Mesendoderm (in vitro differentiated cells): ENCODE measurements at regions not wholly inside any gene's neighbourhood (a gene's known extent, or its start where the extent isn't known, plus 50 kb on each side); places are given as distances from the start of the nearest gene placed in this dataset.

Experiments
- DNase-seq: peaks from one replicate; pipeline ENCODE4 v3.0.0; 2013
- H2AK5ac ChIP-seq: 2 replicates; pipeline ENCODE4 v1.6.1; 2013; ENCODE audit warnings: low read length, inconsistent platforms
- H2BK120ac ChIP-seq: 2 replicates; pipeline ENCODE4 v1.6.1; 2013; ENCODE audit warnings: low read depth, mild to moderate bottlenecking, low read length, moderate library complexity, mixed read lengths
- H2BK15ac ChIP-seq: replicated peaks from 2 replicates; pipeline ENCODE4 v1.6.1; 2013; ENCODE audit warnings: low read depth, mild to moderate bottlenecking, moderate library complexity
- H2BK5ac ChIP-seq: 2 replicates; pipeline ENCODE4 v1.6.1; 2013; ENCODE audit warnings: low read length, inconsistent platforms
- H3K18ac ChIP-seq: 2 replicates; pipeline ENCODE4 v1.6.1; 2013; ENCODE audit warnings: mild to moderate bottlenecking, low read length, mixed read lengths
- H3K23ac ChIP-seq: one replicate; pipeline ENCODE4 v1.6.1; 2013; ENCODE audit warnings: low read length
- H3K27ac ChIP-seq: 2 replicates; pipeline ENCODE4 v1.5.1; 2013; ENCODE audit warnings: low read depth, mild to moderate bottlenecking, inconsistent platforms, low read length, moderate library complexity
- H3K27me3 ChIP-seq: 2 replicates; pipeline ENCODE4 v1.6.1; 2013; ENCODE audit warnings: low read length, control low read depth, mild to moderate bottlenecking, inconsistent platforms; ENCODE audit not compliant: insufficient read depth, poor library complexity
- H3K36me3 ChIP-seq: 2 replicates; pipeline ENCODE4 v1.6.1; 2013; ENCODE audit warnings: low read length, inconsistent platforms; ENCODE audit not compliant: control insufficient read depth, insufficient read depth
- H3K4ac ChIP-seq: one replicate; pipeline ENCODE4 v1.6.1; 2013; ENCODE audit warnings: low read depth, mild to moderate bottlenecking, low read length, moderate library complexity
- H3K4me1 ChIP-seq: 2 replicates; pipeline ENCODE4 v1.6.1; 2013; ENCODE audit warnings: low read depth, low read length, inconsistent platforms; ENCODE audit not compliant: control insufficient read depth
- H3K4me2 ChIP-seq: 2 replicates; pipeline ENCODE4 v1.6.1; 2013; ENCODE audit warnings: low read length
- H3K4me3 ChIP-seq: 2 replicates; pipeline ENCODE4 v1.5.1; 2013; ENCODE audit warnings: mild to moderate bottlenecking, low read length
- H3K56ac ChIP-seq: one replicate; pipeline ENCODE4 v1.6.1; 2013; ENCODE audit warnings: low read length
- H3K79me1 ChIP-seq: 2 replicates; pipeline ENCODE4 v1.6.1; 2013; ENCODE audit warnings: low read length, inconsistent platforms
- H3K79me2 ChIP-seq: 2 replicates; pipeline ENCODE4 v1.6.1; 2013; ENCODE audit warnings: mild to moderate bottlenecking, low read length; ENCODE audit not compliant: control insufficient read depth, insufficient read depth
- H3K9ac ChIP-seq: 2 replicates; pipeline ENCODE4 v1.6.1; 2013; ENCODE audit warnings: low read length, inconsistent platforms
- H4K5ac ChIP-seq: one replicate; pipeline ENCODE4 v1.6.1; 2013; ENCODE audit warnings: low read length
- H4K8ac ChIP-seq: one replicate; pipeline ENCODE4 v1.6.1; 2013; ENCODE audit warnings: low read depth, mild to moderate bottlenecking, control low read depth, low read length, moderate library complexity
- WGBS: extraction: QIAGEN DNeasy Blood & Tissue Kit; methylation state at CpG from one replicate; pipeline ENCODE4 v1.1.7; 2013; ENCODE audit warnings: low lambda C conversion rate, missing lambda C conversion rate; ENCODE audit not compliant: insufficient coverage; ENCODE audit errors: extremely low coverage; 5-methylcytosine and 5-hydroxymethylcytosine counted together

DNA sequence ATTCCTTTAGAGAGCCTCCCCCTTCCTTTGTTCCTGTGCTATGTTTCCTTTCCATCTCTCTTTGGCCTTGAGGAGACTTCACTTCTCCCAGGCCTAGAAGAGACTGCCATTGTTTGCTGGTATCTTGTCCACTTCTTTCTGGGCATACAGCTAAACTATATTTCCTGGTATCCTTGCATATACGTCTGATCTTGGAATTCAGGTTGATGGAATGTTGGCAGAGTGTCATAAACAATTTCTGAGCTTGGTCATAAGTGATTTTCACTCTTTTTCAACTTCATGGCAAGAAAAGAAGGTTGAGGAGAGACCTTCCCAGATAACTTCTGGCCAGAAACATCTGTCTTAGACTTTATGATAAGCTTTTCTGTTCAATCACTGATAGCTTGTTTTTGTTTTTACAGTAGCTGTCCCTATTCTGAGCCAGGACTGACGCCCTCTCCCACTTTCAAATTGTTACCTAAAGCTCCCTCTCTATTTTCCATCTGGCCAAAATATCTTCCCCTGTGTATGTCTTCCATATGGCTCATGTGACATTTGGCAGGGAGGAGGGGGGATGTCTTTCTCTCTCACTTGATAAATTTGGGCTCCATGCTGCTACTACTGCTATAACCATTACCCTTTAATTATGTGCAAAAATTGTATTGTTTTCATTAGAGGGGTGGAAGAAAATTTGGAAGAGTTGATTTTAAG lies 457.0 kb downstream of the ADAMTS20 start:
- no peak overlapping the region for H3K56ac ChIP-seq
- no peak overlapping the region for H4K8ac ChIP-seq
- H3K18ac ChIP-seq, result no peak overlapping the region
- H3K36me3 ChIP-seq, result no peaks in the 10 kb centered on the region
- no CpG with 5 or more reads among the region's 2 CpGs for WGBS
- H4K5ac ChIP-seq, result no peak overlapping the region
- H2AK5ac ChIP-seq, result no peak overlapping the region
- H2BK15ac ChIP-seq, result no peak overlapping the region
- H3K23ac ChIP-seq, result no peak overlapping the region
- no peak overlapping the region for H2BK120ac ChIP-seq
- H3K79me2 ChIP-seq, result no peaks in the 10 kb centered on the region
- no peak for DNase-seq
- no peak overlapping the region for H2BK5ac ChIP-seq
- H3K4me3 ChIP-seq, result no peak overlapping the region
- H3K4me2 ChIP-seq, result no peak overlapping the region
- H3K4ac ChIP-seq, result no peak overlapping the region
- H3K27me3 ChIP-seq, result no peaks in the 10 kb centered on the region
- no peak overlapping the region for H3K9ac ChIP-seq
- H3K27ac ChIP-seq, result no peak overlapping the region
- H3K4me1 ChIP-seq, result no peaks in the 10 kb centered on the region
- no peaks in the 10 kb centered on the region for H3K79me1 ChIP-seq

DNA sequence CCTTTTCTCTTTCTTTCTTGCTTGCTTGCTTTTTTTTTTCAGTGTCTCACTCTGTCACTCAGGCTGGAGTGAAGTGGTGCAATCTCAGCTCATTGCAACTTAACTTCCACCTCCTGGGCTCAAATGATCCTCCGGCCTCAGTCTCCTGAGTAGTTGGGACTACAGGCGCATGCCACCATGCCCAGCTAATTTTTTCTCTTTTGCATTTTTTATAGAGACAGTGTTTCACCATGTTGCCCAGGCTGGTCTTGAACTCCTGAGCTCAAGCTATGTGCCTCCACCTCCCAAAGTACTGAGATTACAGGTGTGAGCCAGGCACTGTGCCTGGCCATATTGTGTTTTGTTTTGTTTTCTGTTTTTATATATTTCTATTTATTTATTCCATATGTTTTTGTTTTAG lies 461.0 kb downstream of the ADAMTS20 start:
- no peak overlapping the region for H2BK5ac ChIP-seq
- no peak overlapping the region for H3K4me2 ChIP-seq

DNA sequence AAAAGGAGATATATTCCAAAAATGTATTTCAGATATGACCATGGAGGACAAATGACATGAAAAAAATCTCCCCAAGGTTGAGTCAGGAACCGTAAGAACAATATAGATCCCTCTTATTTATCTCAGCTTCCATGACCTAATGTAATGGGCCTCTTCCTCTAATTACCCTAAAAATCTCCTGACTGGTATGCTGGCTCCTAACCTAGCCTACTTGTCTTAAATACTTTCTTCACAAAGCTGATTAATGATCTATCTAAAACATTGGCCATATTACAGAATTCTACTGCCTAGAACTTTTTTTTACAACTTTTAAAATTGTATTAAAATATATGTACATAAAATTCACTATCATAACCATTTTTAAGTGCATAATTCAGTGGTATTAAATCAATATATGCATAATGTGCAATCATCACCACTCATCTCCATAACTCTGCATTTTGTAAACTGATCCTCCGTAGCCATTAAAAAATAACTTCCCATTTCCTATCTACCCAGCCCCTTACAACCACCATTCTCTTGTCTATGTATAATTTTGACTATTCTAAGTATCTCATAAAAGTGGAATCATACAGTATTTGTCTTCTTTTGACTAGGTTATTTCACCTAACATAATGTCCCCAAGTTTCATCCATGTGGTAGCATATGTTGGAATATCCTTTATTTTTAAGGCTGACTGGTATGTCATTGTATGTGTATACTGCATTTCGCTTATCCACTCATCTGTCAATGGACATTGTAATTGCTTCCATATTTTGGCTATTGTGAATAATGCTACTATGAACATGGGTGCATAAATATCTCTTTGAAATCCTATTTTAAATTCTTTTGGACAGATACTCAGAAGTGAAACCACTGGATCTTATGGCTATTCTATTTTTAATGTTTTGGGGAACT lies 464.6 kb downstream of the ADAMTS20 start:
- Histone ChIP-seq H4K5ac (no peak overlapping the region), H3K79me1 (no peaks in the 10 kb centered on the region)
- WGBS, result no CpG with 5 or more reads among the region's 3 CpGs

More for the DNA sequence above, 461.0 kb downstream of the ADAMTS20 start:
- Histone ChIP-seq H3K36me3 (no peaks in the 10 kb centered on the region), H3K79me2 (no peaks in the 10 kb centered on the region), H3K4me1 (no peaks in the 10 kb centered on the region), H3K9ac (no peak overlapping the region), H3K4me3 (no peak overlapping the region), H3K79me1 (no peaks in the 10 kb centered on the region), H3K23ac (no peak overlapping the region), H4K8ac (no peak overlapping the region), H4K5ac (no peak overlapping the region), H3K4ac (no peak overlapping the region), H2BK120ac (no peak overlapping the region), H3K18ac (peak overlapping the region; percentile 60), H3K27ac (no peak overlapping the region), H2BK15ac (no peak overlapping the region), H3K27me3 (no peaks in the 10 kb centered on the region), H2AK5ac (no peak overlapping the region), H3K56ac (no peak overlapping the region)
- no CpG with 5 or more reads among the region's 2 CpGs for WGBS
- no peak for DNase-seq

DNA sequence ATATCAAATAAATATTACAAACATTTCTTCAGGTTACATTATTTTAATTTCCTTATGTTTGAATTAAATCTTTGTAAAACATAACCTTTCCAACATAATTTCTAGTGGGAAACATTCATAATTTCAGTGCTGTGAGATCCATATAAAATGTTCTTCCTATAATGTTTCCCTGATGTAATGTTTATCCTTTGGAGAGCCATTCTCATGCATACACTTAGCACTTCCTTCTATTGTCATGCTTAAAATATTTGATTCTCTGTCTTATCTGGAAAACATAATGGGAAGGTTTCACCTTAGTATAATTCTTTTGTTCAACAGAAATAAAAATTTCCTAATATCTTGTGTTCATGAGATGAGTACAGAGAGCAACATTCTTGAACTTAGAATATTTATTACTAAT lies 472.5 kb downstream of the ADAMTS20 start:
- no peak for DNase-seq
- Histone ChIP-seq H3K4me3 (no peak overlapping the region), H3K56ac (no peak overlapping the region), H3K23ac (no peak overlapping the region), H2BK15ac (no peak overlapping the region), H3K36me3 (no peaks in the 10 kb centered on the region), H3K4me2 (no peak overlapping the region), H3K4ac (no peak overlapping the region), H3K27ac (no peak overlapping the region), H4K8ac (no peak overlapping the region), H3K9ac (no peak overlapping the region), H3K18ac (no peak overlapping the region), H3K4me1 (no peaks in the 10 kb centered on the region), H4K5ac (no peak overlapping the region), H2AK5ac (no peak overlapping the region), H3K79me1 (no peaks in the 10 kb centered on the region), H3K79me2 (no peaks in the 10 kb centered on the region), H3K27me3 (no peaks in the 10 kb centered on the region), H2BK120ac (no peak overlapping the region), H2BK5ac (no peak overlapping the region)

More for the DNA sequence above, 464.6 kb downstream of the ADAMTS20 start:
- Histone ChIP-seq H3K23ac (no peak overlapping the region), H3K79me2 (no peaks in the 10 kb centered on the region), H3K56ac (no peak overlapping the region), H2BK120ac (no peak overlapping the region), H2BK5ac (no peak overlapping the region), H3K27ac (no peak overlapping the region), H2BK15ac (no peak overlapping the region), H3K36me3 (no peaks in the 10 kb centered on the region), H3K9ac (no peak overlapping the region), H3K4me3 (no peak overlapping the region), H3K4me2 (no peak overlapping the region), H3K4me1 (no peaks in the 10 kb centered on the region), H3K4ac (no peak overlapping the region), H3K27me3 (no peaks in the 10 kb centered on the region), H2AK5ac (no peak overlapping the region), H3K18ac (no peak overlapping the region), H4K8ac (no peak overlapping the region)
- no peak for DNase-seq

DNA sequence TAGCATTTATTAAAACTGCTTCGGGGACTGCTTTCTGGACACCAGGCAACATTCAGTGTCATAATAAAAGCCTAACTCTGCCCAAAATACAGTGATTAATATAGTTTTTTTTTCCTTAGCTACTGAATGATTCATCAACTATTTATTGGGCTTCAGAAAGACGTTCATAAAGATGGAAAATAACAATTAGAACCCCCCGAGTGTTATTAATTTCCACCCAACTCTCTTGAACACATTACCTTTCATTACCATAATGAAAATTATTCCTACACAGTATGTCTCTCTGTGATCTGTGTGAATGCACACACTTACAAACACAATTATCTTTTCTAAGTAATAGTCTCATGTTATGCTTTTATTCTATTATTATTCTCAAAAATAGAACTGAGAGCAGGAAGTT lies 473.0 kb downstream of the ADAMTS20 start:
- H3K27me3 ChIP-seq, result no peaks in the 10 kb centered on the region
- H2AK5ac ChIP-seq, result no peak overlapping the region
- no peak overlapping the region for H2BK15ac ChIP-seq
- no peak overlapping the region for H3K4ac ChIP-seq
- H3K4me3 ChIP-seq, result no peak overlapping the region
- H2BK5ac ChIP-seq, result no peak overlapping the region
- no peak overlapping the region for H3K27ac ChIP-seq
- WGBS, result no CpG with 5 or more reads among the region's 3 CpGs
- H4K8ac ChIP-seq, result no peak overlapping the region
- no peaks in the 10 kb centered on the region for H3K36me3 ChIP-seq
- no peak overlapping the region for H3K23ac ChIP-seq
- H3K79me1 ChIP-seq, result no peaks in the 10 kb centered on the region
- H4K5ac ChIP-seq, result no peak overlapping the region
- H2BK120ac ChIP-seq, result no peak overlapping the region
- no peak overlapping the region for H3K56ac ChIP-seq
- H3K79me2 ChIP-seq, result no peaks in the 10 kb centered on the region
- no peak overlapping the region for H3K4me2 ChIP-seq
- no peak overlapping the region for H3K9ac ChIP-seq
- H3K4me1 ChIP-seq, result no peaks in the 10 kb centered on the region
- H3K18ac ChIP-seq, result no peak overlapping the region
- no peak for DNase-seq
